SK-N-SH (cell line): ENCODE measurements at regions not wholly inside any gene's neighbourhood (a gene's known extent, or its start where the extent isn't known, plus 50 kb on each side); places are given as distances from the start of the nearest gene placed in this dataset.

Source experiments
- FOXM1 ChIP-seq: IDR thresholded peaks from 2 replicates; pipeline ENCODE4 v1.4.0; 2012; ENCODE audit warnings: low read depth, mild to moderate bottlenecking
- GABPA ChIP-seq: IDR thresholded peaks from 2 replicates; pipeline ENCODE4 v1.4.0; 2012; ENCODE audit warnings: low read depth, mild to moderate bottlenecking
- RAD21 ChIP-seq: IDR thresholded peaks from 2 replicates; pipeline ENCODE4 v1.6.1; 2012; ENCODE audit warnings: mild to moderate bottlenecking, low read length
- RFX5 ChIP-seq: IDR thresholded peaks from 2 replicates; pipeline ENCODE4 v1.6.1; 2012; ENCODE audit warnings: mild to moderate bottlenecking, improper control_type of control experiment, low read length

- no peak for TF ChIP-seq GABPA
- no peak for TF ChIP-seq RFX5
- TF ChIP-seq RAD21: no peak
- TF ChIP-seq FOXM1: no peak
These were observed 383.2 kb upstream of the LRRC4C start for GRCh38 chr11:41842673-41843072.
